Right kidney (tissue), 1 donor: ENCODE measurements at regions not wholly inside any gene's neighbourhood (a gene's known extent, or its start where the extent isn't known, plus 50 kb on each side); places are given as distances from the start of the nearest gene placed in this dataset.
A peak's percentile ranks its signal among the peaks of the same experiment; 100 is the strongest.

Experiments
- DNase-seq: peaks from one replicate; pipeline ENCODE4 v3.0.0-alpha.2; 2016

DNA sequence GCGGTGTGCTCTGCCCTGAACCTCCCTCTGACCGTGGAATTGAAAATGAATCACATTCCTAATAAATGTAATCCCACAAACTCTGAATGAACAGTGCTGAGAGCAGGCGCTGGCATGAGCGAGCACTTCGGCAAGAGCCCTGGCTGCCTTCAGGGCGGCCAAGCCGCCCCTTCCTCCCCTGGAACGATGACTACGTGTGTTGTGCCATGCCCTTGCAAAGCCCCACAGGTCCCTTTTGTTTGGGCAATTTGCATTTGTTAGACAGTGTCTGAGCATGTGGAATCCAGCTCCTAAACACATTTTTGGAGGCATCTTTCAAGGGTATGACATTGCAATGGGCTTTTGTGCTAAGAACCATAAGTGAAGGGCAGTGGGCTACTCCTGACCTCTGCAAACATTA lies 95.6 kb upstream of the MKI67 start:
- DNase-seq = no peak

DNA sequence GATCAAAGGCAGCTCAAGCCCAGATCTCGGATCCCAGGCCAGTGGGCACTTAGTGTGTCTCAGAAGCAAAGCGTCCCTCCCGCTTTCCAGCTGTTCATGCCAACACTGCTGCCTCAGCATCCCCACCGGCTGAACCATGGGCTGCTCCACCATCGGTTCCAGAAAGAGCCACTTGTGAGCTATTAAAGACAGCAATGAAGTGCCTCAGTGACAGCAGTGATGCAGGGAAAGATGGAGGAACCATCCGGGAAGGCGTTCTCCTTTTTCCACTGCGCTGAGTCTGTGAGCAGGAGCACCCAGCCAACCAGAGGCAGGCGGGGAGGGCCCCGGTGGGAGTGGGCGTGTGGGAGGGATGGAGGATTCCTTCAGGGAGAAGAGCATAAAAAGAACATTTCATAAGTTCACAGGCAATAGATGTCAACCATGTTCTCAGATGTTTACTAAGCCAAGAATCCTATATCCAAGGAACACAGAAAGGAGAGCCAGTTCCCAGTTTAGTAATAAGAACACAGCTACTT lies 96.2 kb upstream of the MKI67 start:
- DNase-seq = no peak

DNA sequence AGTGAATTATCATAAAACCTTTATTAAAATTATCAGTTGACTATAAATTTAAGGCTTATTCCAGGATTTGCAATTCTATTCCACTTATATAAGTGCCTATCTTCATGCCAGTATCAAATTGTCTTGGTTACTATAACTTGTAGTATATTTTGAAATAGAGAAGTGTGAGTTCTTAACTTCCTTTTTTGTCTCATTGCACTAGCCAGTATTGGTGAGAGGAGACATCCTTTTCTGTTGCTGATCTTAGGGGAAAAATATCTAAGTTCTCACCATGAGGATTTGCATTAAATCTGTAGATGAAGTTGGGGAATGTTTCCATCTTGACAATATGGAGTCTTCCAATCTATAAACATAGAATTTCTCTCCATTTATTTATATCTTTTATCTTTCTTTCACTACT lies 104.2 kb upstream of the MKI67 start:
- DNase-seq = no peak

DNA sequence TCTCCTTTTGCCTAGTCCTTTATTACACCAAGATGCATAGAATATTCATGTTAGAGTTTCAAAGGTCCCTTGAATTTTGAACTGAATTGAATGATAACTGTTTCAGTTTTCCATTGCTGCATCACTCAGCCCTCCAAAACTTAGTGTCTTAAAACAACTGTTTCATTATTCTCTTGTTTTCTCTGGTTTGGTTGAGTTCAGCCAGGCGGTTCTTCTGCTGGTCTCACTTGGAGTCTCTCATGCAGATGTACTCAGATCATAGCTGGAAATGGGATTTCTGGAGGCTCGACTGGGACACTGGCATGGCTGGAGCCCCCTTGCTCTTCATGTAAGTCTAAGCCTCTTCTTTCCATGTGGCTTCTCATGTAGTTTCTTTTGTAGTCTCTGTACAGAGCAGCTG lies 107.2 kb upstream of the MKI67 start:
- DNase-seq = no peak

DNA sequence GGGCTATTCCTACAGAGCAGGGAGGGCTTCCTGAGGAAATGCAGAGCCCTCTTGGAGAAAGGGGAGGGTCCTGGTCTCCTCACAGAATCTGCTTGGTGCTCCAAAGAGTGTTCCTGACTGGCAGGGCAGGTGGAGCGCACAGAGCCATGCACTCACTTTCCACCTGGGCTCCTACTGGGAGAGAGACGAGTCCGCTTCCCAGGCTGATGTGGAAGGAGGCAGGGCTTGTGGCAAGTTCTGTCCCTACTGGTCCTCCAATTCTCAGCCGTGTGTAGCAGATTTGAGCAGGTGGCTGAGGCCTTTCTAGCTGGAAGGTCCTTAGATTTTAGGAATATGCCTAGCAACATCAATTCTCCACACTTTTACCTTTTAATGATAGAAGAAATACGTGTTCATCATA lies 111.5 kb upstream of the MKI67 start:
- no peak for DNase-seq

DNA sequence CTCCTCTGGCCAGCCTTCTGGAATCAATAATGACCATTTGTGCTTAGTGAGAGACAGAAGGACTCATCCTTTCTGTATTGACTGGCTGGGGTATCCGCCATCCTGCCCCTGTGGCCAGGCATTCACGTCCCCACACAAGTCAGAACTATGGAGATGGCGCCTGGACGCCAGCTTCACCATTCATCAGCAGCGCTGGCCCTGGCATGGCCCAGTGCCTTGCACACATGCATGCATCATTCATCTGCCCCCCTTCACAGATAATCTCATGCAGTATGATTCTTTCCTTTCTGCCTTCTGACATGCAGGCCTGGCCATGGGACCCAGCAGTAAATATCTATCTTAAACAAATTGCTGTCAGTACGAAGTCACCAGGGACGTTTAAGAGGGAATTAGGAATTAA lies 114.8 kb upstream of the MKI67 start:
- DNase-seq = no peak

DNA sequence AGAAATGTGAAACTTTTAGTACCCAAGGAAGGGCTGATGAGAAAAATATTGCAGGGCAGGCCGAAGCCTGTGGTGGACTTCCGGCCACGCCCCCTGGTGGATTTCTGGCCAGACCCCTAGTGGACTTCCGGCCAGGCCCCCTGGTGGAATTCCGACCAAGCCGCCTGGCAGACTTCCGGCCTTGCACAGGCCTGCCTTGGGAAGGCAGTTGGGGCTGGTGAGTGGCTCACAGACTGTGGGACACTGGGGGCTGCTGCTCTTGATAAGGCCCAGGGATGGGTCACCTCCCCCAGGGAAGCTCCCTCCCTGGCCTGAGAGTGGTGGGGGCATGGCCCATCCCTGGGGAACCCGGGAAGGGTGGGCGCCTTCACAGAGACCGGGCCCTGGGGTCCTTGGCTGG lies 116.4 kb upstream of the MKI67 start:
- no peak for DNase-seq

DNA sequence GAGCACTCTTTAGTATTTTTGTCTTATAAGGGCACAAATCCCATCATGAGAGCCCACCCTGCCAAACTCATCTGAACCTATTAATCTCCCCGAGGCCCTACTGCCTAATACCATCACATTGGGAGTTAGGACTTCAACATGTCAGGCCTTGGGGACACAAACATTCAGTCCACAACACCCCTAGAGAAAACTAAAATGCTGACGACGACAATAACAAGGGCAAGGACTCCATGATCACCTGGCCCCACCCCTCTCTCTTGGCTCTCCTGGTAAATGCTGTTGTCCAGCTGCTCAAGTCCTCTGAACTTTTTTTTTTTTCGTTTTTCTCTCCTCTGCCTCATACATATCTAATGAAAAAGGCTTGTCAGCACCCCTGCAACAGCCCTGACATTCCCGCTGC lies 118.8 kb upstream of the MKI67 start:
- DNase-seq = no peak

DNA sequence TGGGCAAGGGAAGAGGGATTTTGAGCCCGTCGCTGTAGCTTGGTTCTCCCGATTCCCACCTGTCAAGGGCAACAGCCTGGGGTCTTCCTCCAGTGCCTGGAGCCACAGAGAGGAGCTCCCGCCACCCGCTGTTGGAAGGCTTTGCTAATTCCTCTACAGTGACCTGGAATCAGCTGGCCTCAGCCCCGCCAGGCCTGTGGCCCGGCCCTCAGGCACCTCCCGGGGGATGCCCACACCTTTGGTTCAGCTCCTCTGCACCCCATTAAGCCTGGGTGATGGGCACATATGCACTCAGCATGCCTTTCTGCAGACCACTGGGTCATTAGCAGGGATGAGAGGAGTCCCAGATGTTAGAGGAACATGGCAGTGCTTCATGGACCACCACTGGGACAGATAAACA lies 121.4 kb upstream of the MKI67 start:
- DNase-seq = no peak

DNA sequence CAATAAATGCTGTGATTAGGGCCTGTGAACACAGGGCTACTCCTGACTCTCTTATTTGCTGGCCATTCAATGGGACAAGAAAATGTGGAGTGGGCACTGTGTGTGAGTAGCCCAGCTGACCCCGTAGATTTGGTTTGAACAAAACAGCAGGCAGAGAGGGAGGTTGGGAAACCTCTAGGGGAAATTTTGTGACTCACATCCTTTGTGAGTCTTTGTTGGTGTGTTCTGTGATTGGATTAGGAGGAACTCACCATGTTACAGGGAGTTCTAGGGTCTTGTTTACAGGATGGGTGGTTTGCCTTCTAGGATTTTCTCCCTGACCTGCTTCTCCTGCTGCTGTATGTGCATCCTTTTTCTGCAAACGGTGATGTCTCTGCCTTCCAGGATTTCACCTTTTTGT lies 128.3 kb upstream of the MKI67 start:
- DNase-seq = no peak

DNA sequence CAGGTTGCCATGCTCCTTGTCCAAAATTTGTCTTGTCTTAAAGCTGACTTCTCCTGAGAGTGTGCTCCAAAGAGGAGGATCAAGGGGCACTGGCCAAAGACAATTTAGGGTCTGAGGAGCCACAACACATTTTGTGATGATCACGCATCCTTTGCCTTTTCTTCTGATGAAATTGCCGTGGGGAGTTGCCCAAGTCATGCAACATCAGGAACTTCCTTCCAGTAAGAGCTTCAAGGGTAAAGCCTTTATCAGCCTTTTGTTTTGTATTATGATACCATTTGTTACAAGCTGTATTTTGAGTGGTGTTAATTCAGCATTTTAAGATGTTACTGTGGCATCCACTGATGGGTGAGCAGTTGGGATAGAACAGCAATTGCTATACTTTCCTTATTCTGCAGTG lies 131.2 kb upstream of the MKI67 start:
- DNase-seq = no peak

DNA sequence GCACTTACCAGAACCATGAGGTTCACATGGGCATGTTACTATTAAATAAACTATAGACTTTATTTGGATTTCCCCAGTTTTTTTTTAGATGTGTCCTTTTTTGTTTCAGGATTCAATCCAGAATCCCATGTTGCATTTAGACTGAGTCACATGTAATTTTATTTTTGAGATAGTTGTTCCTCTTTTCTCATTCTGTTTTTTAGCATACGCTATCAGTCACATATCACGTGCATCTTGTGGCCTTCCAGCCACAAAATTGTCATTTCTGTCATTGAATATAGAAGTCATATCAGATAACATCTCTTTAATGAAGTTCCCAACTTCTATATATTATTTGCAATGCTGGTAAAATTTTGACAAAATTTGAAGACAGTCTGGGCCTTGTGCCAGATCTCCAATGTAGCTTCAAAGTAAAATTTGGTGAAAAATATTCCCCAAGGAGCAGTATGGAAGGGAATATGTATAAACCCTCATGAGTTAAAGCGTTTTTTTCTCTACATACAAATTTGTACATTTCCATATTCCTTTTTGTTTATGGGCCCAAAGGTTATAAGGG lies 132.3 kb upstream of the MKI67 start:
- no peak for DNase-seq

DNA sequence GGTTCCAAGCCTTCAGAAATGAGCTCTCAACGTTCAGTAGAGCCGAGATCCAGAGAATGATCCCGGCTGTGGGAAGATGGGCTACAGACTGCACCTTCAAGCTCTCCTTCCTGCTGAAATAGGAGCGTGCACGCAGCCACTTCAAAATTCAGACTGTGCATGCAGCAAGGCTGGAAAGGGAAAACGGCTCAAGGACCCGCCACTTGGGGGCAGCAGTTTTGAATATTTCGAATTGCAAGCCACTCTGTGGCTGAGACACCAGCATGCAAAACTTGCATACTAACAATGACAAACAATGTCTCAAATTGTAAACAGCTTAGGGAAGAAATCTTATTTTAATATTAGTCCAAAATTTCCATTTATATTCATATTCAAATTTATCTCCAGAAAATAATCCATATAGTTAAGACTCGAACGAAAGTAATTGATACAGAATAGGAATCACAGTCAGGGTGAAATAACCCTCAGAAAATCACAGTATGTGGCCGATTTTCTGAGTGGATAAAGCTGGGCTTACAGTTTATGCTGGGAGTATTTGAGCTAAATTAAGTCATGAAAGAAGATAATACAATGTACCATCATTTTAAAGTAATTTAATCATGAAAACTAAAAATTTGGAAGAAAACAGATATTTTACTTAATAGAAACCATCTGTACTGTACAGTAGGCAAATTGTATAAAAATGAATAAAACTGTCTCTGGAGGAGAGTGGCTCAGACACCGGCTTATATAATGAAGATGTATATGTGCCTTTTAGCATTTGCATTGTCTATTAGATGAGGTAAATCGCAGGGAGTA lies 137.9 kb upstream of the MKI67 start:
- no peak for DNase-seq

DNA sequence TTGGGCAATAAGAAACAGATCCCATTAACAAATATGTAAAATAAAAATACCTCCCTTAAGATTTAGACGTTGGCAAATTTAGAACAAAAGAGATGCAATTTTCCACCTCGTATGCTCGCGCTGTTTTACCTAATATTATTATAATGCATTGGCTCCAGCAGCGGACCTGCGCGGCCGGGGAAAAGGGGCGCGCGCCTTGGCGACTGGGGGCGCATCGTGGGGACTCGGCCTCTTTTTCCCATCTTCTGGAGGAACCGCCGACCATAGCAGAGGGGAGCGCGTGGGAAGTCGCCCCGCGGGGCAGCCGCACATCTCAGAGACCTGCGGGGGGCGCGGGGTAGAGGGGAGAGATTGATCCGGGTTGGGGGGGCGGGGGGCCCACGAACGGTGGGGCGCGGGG lies 139.4 kb upstream of the MKI67 start:
- DNase-seq = no peak

DNA sequence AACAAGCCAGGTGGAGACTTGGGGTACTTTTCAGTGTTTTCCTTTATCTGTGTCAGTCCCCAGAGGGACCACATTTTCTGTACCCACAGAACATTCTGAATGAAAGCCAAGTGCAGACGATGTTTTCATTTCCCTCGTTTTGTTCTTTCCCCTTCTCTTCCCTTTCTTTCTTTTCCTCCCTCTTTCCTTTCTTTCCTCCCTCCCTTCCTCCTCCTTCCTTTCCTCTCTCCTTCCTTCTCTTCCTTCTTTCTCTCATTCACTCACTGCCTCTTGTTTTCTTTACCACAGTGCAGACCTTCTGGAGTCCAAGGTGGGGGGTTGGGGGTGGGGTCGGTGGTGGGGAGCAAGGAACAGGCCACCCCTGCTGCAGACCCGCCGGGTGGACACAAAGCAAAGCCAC lies 141.4 kb upstream of the MKI67 start:
- no peak for DNase-seq

DNA sequence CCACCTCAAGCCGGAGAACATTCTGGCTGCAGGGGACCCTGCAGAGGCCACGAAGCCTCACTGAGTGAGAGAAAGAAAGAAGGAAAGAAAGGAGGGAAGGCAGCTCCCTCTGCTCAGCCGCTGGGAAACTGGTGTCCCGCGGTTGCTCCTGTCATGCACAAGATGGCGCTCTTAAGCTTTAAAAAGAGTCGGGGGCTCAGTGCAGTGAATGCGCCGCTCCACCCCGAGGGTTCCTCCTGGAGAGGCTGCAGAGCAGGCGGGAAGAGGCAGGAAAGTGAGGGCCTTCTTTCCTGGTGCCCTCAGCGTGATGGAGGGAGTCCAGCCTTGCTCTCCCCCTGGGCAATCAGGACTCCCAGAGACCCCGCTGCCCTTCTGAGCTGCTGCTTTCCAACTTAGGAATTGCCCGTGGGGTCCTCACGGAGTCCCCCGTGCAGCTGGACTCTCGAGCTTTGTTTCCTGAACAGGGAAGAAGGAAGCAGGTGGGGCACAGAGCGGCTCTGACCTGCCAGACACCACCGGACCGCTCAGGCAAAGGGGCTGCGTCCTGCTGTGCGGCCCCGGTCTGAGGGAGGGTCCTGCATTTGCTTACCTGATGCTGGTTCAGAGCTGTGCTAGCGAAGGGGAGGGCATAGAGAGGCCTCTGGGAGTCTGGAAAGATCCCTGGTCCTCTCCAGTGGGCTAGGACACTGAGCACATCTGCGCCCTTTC lies 141.9 kb upstream of the MKI67 start:
- peak; percentile 71 for DNase-seq

DNA sequence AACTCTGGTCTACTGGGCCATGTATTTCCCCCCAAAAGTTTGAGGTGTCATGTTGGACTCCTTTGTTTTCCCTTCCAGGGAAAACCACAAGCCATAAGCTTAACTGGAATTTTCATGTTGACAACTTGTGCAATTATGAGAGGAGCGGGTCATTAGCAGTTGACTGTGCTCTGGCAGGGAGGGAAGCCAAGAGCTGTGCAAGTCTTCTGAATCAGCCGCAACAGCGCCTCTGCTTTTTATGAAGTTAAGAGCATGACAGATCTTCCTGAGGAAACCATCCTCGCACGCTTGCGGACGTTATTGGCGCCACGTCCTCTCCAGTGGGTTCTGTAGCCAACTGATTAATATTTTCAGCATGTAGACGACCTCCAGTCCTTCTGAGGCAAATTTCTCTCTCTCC lies 148.7 kb upstream of the MKI67 start:
- DNase-seq = no peak

DNA sequence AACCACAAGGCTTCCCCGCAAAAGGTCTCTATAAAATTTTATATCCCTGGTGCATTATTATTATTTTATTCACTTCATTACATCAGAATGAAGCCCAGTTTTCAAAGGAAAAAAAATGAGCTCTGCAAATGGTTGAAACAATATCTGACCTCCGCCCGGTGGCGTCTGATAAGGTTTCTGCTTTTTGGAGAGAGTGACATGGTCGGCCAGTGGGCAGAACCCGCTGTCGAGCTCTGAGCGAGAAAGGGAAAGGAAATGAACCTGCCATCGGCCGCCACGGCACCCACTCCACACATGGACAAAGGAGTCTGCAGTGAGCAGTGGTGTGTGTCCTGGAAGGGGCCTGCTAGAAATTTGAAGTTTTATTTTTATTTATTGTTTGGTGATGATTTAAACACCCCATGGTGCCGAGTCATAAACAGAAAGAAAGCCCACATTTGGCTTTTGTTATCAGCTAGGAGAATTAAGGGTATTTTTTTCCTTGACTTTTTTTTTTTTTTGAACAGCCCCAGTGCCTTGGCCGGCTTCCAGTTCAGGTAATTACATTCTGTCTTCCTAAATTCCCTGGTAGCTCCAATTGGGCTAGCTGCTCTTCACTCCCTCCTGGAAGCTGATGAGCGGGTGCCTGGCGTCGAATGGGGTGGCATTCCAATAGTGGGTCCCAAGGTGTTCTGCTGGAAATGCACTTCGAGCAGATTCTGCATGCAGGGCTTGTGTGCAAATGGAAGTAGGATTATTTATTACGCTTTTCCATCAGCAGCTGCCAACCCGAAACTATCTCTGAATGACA lies 149.4 kb upstream of the MKI67 start:
- no peak for DNase-seq

DNA sequence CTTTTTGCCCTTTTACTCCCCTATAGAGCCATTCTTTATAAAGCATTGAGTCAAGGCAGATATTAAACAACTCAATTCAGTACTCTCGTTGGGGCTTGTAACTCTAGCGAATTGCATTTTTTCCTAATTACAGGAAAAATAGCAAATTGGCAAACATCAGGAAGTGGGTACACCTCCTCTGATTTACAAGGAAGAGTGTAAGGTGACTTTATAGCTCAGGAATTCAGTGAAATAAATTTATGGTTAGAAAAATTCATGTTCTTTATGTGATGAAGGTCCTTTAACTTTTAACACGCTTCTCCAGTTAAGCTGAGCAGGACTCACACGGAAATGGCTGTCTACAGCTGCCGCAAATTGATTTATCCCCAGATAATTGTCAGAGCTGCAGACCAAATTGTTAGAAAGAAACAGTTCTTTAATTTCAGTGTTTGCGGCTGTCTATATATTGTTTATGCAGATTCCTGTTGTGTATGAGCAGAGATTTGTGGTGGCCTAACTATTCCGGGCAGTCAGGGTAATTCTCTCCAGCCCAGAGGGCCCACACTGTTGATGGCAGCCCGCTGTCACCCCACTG lies 151.1 kb upstream of the MKI67 start:
- no peak for DNase-seq

DNA sequence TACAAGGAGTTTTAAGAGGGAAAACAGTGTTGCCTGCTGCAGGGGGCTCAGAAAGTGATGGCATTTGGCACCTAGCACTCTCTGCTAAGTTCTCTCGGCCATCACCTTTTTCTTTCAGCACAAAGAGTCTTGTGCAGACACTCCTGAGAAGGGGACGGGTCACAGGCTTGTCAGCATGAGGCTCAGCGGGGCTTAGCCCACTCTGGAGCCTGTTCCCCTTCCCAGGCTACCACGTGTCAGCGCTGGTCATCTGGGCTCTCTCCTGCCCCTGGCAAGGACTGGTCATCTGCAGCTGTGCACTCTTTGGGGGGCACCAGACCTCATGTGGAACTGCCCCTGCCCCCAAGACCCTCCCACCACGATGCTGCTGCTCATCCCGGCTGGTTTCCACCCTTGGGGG lies 152.1 kb upstream of the MKI67 start:
- DNase-seq = no peak

DNA sequence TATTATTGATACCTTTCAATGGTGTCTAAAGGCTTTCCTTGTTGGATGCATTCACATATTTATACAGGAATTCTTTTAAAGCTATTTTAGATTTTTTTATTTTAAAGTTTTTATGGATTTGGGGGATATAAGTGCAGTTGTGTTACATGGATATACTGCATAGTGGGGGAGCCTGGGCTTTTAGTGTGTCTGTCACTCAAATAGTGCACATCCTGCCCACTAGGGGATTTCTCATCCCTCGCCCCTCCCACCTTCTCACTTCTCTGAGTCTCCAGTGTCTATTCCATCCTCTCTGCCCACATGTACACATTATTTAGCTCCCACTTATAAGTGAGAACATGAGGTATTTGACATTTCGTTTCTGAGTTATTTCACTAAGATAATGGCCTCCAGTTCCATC lies 154.0 kb upstream of the MKI67 start:
- no peak for DNase-seq

DNA sequence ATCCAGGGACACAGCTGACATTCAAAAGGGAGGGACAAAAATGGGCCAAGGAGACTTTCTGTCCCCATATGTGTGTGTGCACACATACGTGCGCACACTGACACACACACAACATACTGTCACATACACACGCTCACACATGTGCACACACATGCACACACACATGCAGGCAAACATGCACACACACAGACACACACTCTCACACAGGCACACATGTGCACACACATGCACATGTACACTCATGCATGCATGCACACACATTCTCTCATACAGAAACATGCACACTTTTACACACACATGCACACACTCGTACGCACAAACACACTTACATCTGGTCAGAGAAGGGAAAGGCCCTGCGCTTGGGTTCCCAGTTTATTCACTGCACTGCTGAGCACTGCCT lies 155.1 kb upstream of the MKI67 start:
- no peak for DNase-seq

DNA sequence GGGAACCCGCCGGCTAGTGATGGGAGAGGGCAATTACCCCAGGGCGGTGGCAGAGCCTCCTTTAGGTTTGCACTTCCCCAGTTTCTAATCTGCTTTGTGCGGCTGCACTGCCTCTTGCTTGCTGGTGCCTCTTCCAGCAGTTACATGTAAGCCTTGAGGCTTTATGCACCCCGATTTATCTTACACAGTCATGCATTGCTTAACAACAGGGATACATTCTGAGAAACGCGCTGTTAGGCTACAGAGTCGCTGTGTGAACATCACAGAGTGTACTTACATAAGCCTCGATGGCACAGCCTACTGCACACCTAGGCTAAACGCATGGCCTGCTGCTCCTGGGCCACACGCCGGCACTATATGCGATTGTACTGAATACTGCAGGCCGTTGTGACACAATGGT lies 155.6 kb upstream of the MKI67 start:
- DNase-seq = no peak
